Adrenal gland (tissue), 9 donors: ENCODE measurements at regions not wholly inside any gene's neighbourhood (a gene's known extent, or its start where the extent isn't known, plus 50 kb on each side); places are given as distances from the start of the nearest gene placed in this dataset.

Source experiments
- DNase-seq, 7 donors: peaks; one replicate each; pipeline ENCODE4 v3.0.0-alpha.2; 2019 to 2020
- H3K27ac ChIP-seq, 5 donors: fragments of 200-600 bp; sonication (generic) in 4 of 5; 1 replicate in 3 of 5; 2 replicates in 2 of 5; pipeline versions ENCODE4 v1.5.1 to v1.8.0; 2016 to 2020; ENCODE audit warnings: mild to moderate bottlenecking in 1 of 5
- H3K27me3 ChIP-seq: fragments of 200-600 bp; 2 replicates; pipeline ENCODE4 v1.8.0; 2021
- H3K36me3 ChIP-seq, 2 donors: fragments of 200-600 bp; replicated peaks in 1 of 2; 1 replicate in 1 of 2; 2 replicates in 1 of 2; pipeline versions ENCODE4 v1.5.1 to v1.8.0; 2018 to 2022
- H3K4me1 ChIP-seq, 2 donors: fragments of 200-600 bp; replicated peaks in 1 of 2; 1 replicate in 1 of 2; 2 replicates in 1 of 2; pipeline versions ENCODE4 v1.5.1 to v1.8.0; 2018 to 2021
- H3K4me3 ChIP-seq, 4 donors: fragments of 200-600 bp; sonication (generic) in 3 of 4; one replicate each; pipeline ENCODE4 v1.5.1; 2016 to 2018
- H3K9me3 ChIP-seq, 3 donors: fragments of 200-600 bp; sonication (generic) in 1 of 3; replicated peaks in 1 of 3; 1 replicate in 2 of 3; 2 replicates in 1 of 3; pipeline versions ENCODE4 v1.5.1 to v1.8.0; 2016 to 2021
- CTCF ChIP-seq, 6 experiments: fragments of 450-650 bp in 4 of 6; fragments of 200-600 bp in 2 of 6; sonication (generic) in 1 of 6; IDR thresholded peaks; 1 replicate in 5 of 6; 2 replicates in 1 of 6; pipeline versions ENCODE4 v1.5.1 to v1.8.0; 2016 to 2021; ENCODE audit warnings: antibody characterized with exemption in 6 of 6, mild to moderate bottlenecking in 2 of 6, moderate library complexity in 1 of 6
- POLR2A ChIP-seq, 2 donors: fragments of 450-650 bp; IDR thresholded peaks; one replicate each; pipeline ENCODE4 v1.6.1; 2017; ENCODE audit warnings: antibody characterized with exemption in 2 of 2, mild to moderate bottlenecking in 2 of 2, moderate library complexity in 1 of 2
- WGBS, 4 donors: extraction: QIAGEN DNeasy Blood & Tissue Kit in 2 of 4; methylation state at CpG; one replicate each; pipeline versions ENCODE4 v1.1.5 to v1.1.7; 2013 to 2017; 5-methylcytosine and 5-hydroxymethylcytosine counted together
- intact Hi-C, 2 donors: fragments of 100-400 bp; cut with DNase I; formaldehyde crosslinking; loops; one replicate each; pipeline versions ENCODE4 v1.14.1 to v1.15.0; 2022 to 2023
- donor health status: healthy with polysubstance abuse.
- donor health status: Bipolar disorder and iron deficiency.
- donor health status: DM: yes; HTN: yes; CAD: no.
- donor health status: DM: no; HTN: no; CAD: no.
- donor health status: DM: no; HTN: no; CAD: no.

GRCh38 chr12:47326190-47326589, 246.4 kb upstream of the AMIGO2 start:
- Histone ChIP-seq H3K36me3 (no peaks in the 10 kb centered on the region), H3K4me1 (no peaks in the 10 kb centered on the region), H3K27me3 (no peaks in the 10 kb centered on the region), H3K27ac (no peak overlapping the region), H3K9me3 (no peaks in the 10 kb centered on the region), H3K4me3 (no peak overlapping the region)
- WGBS, 4 donors: 90 to 97% (median 94%) methylated on average over 5 of the region's 5 CpGs
- TF ChIP-seq POLR2A (IDR thresholded peaks at IDR 0.05): no peak
- TF ChIP-seq CTCF (IDR thresholded peaks at IDR 0.05): no peak
- intact Hi-C loops: no loop called here
- DNase-seq: no peak

GRCh38 chr12:47323802-47324201, 244.0 kb upstream of the AMIGO2 start:
- Histone ChIP-seq H3K4me3 (no peak overlapping the region), H3K4me1 (no peaks in the 10 kb centered on the region), H3K27ac (no peak overlapping the region), H3K27me3 (no peaks in the 10 kb centered on the region), H3K36me3 (no peaks in the 10 kb centered on the region), H3K9me3 (no peaks in the 10 kb centered on the region)
- whole genome bisulfite sequencing, 4 donors: 37 to 56% (median 48%) methylated on average over 2 of the region's 2 CpGs
- intact Hi-C loops: no loop called here
- TF ChIP-seq POLR2A (IDR thresholded peaks at IDR 0.05): no peak
- no peak for TF ChIP-seq CTCF (IDR thresholded peaks at IDR 0.05)
- no peak for DNase-seq

- no peak for TF ChIP-seq CTCF (IDR thresholded peaks at IDR 0.05)
- no peak for TF ChIP-seq POLR2A (IDR thresholded peaks at IDR 0.05)
- no peak for DNase-seq
- H3K27ac ChIP-seq: no peak overlapping the region
- no peaks in the 10 kb centered on the region for H3K27me3 ChIP-seq
- H3K9me3 ChIP-seq: no peaks in the 10 kb centered on the region
- 0 to 86% (median 26%) methylated on average over 2 of the region's 2 CpGs for WGBS, 4 donors
- intact Hi-C loops: no loop called here
- no peaks in the 10 kb centered on the region for H3K36me3 ChIP-seq
- H3K4me3 ChIP-seq: no peak overlapping the region
- peaks cover 0 to 12% of the 10 kb centered on the region in 2 donors for H3K4me1 ChIP-seq
These were observed 241.7 kb upstream of the AMIGO2 start for GRCh38 chr12:47321436-47321835.

- H3K4me1 ChIP-seq: peaks cover 0 to 13% of the 10 kb centered on the region in 2 donors
- no peaks in the 10 kb centered on the region for H3K27me3 ChIP-seq
- WGBS, 4 donors: 95 to 100% (median 97%) methylated on average over 1 of the region's 1 CpG
- H3K27ac ChIP-seq: no peak overlapping the region
- H3K9me3 ChIP-seq: no peaks in the 10 kb centered on the region
- no peak overlapping the region for H3K4me3 ChIP-seq
- H3K36me3 ChIP-seq: no peaks in the 10 kb centered on the region
- TF ChIP-seq POLR2A (IDR thresholded peaks at IDR 0.05) (no peak), CTCF (IDR thresholded peaks at IDR 0.05) (no peak)
- DNase-seq: no peak
- intact Hi-C loops: no loop called here
These were observed 240.0 kb upstream of the AMIGO2 start for GRCh38 chr12:47319746-47320145.
